K562 (cell line): ENCODE measurements at regions not wholly inside any gene's neighbourhood (a gene's known extent, or its start where the extent isn't known, plus 50 kb on each side); places are given as distances from the start of the nearest gene placed in this dataset.

Experiments used
- CTCF ChIP-seq, 3 experiments: IDR thresholded peaks in 2 of 3; conservative IDR thresholded peaks in 1 of 3; 2 replicates each; pipeline ENCODE4 v1.5.1; 2011 to 2012; ENCODE audit warnings: low read length in 3 of 3, mild to moderate bottlenecking in 3 of 3, control low read depth in 2 of 3, improper control_type of control experiment in 1 of 3, inconsistent platforms in 1 of 3, low read depth in 1 of 3, mixed read lengths in 1 of 3, moderate library complexity in 1 of 3; ENCODE audit not compliant: insufficient read depth in 2 of 3
- EZH2 ChIP-seq: IDR thresholded peaks from 2 replicates; pipeline ENCODE4 v1.6.1; 2012; ENCODE audit warnings: low read depth, mild to moderate bottlenecking, inconsistent platforms, low read length, borderline replicate concordance
- MED1 ChIP-seq: sonication (generic); formaldehyde crosslinking; IDR thresholded peaks from 2 replicates; pipeline ENCODE4 v1.8.1; 2023; ENCODE audit warnings: missing genetic modification reagents, borderline replicate concordance
- POLR2A ChIP-seq: fragments of 450-650 bp; conservative IDR thresholded peaks from 2 replicates; pipeline ENCODE4 v1.6.1; 2016

- TF ChIP-seq CTCF (IDR thresholded peaks at IDR 0.05 in 2 of 3, conservative IDR thresholded peaks at IDR 0.05 in 1 of 3; ENCODE audit: insufficient read depth in 2 of 3, low read depth in 1 of 3, low read length in 3 of 3) (no peak), EZH2 (no peak), POLR2A (no peak), MED1 (CRISPR knock-in tag) (no peak)
These were observed 50.1 kb upstream of the SALL3 start for GRCh38 chr18:78929516-78929915.
